HUES48 (cell line): ENCODE measurements at regions not wholly inside any gene's neighbourhood (a gene's known extent, or its start where the extent isn't known, plus 50 kb on each side); places are given as distances from the start of the nearest gene placed in this dataset.

Experiments
- H3K27ac ChIP-seq: one replicate; pipeline ENCODE4 v1.7.0; 2013; ENCODE audit warnings: low read depth, low read length, inconsistent platforms
- H3K27me3 ChIP-seq: 2 replicates; pipeline ENCODE4 v1.6.1; 2013; ENCODE audit warnings: mild to moderate bottlenecking, low read length; ENCODE audit not compliant: control insufficient read depth, insufficient read depth
- H3K36me3 ChIP-seq: 2 replicates; pipeline ENCODE4 v1.6.1; 2013; ENCODE audit warnings: low read length; ENCODE audit not compliant: control insufficient read depth, insufficient read depth
- H3K4me1 ChIP-seq: 2 replicates; pipeline ENCODE4 v1.6.1; 2013; ENCODE audit warnings: mild to moderate bottlenecking, low read length; ENCODE audit not compliant: control insufficient read depth, insufficient read depth
- H3K4me3 ChIP-seq: 2 replicates; pipeline ENCODE4 v1.5.1; 2013; ENCODE audit warnings: mild to moderate bottlenecking, low read depth, low read length
- H3K9ac ChIP-seq: 2 replicates; pipeline ENCODE4 v1.6.1; 2013; ENCODE audit warnings: mild to moderate bottlenecking, low read depth, low read length, moderate library complexity
- H3K9me3 ChIP-seq: 2 replicates; pipeline ENCODE4 v1.6.1; 2013; ENCODE audit warnings: low read length; ENCODE audit not compliant: control insufficient read depth, insufficient read depth

DNA sequence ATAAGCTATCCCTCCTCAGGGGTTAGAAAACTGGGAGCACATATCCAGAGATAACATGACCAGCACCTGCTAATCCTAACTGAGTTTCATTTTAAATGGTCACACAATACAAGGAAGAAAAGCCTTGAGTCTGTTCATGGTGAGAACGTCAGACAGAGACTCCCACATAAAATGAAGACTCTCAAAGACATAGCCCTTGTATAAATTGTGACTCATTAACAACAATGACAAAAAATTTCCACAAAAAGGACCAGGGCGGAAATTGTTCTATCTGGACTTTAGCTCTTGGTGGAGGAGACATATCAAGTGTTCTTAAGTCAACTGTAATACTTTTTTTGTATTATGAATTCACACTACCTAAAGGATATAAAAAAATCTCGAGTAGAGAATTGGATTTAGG lies 313.7 kb upstream of the DCN start:
- Histone ChIP-seq H3K4me1 (no peaks in the 10 kb centered on the region), H3K27ac (no peak overlapping the region), H3K9me3 (no peaks in the 10 kb centered on the region), H3K9ac (no peak overlapping the region), H3K36me3 (no peaks in the 10 kb centered on the region), H3K27me3 (no peaks in the 10 kb centered on the region), H3K4me3 (no peak overlapping the region)

GRCh38 chr12:91493308-91493707 lies 310.7 kb upstream of the DCN start:
- no peaks in the 10 kb centered on the region for H3K36me3 ChIP-seq

GRCh38 chr12:91492648-91493047 lies 310.0 kb upstream of the DCN start:
- no peaks in the 10 kb centered on the region for H3K27me3 ChIP-seq
- no peak overlapping the region for H3K27ac ChIP-seq
- no peak overlapping the region for H3K4me3 ChIP-seq
- H3K36me3 ChIP-seq, result no peaks in the 10 kb centered on the region
- H3K9me3 ChIP-seq, result no peaks in the 10 kb centered on the region
- H3K9ac ChIP-seq, result no peak overlapping the region
- H3K4me1 ChIP-seq, result no peaks in the 10 kb centered on the region

More at GRCh38 chr12:91493308-91493707, 310.7 kb upstream of the DCN start:
- Histone ChIP-seq H3K9me3 (no peaks in the 10 kb centered on the region), H3K4me1 (no peaks in the 10 kb centered on the region), H3K27ac (no peak overlapping the region), H3K9ac (no peak overlapping the region), H3K27me3 (no peaks in the 10 kb centered on the region), H3K4me3 (no peak overlapping the region)

DNA sequence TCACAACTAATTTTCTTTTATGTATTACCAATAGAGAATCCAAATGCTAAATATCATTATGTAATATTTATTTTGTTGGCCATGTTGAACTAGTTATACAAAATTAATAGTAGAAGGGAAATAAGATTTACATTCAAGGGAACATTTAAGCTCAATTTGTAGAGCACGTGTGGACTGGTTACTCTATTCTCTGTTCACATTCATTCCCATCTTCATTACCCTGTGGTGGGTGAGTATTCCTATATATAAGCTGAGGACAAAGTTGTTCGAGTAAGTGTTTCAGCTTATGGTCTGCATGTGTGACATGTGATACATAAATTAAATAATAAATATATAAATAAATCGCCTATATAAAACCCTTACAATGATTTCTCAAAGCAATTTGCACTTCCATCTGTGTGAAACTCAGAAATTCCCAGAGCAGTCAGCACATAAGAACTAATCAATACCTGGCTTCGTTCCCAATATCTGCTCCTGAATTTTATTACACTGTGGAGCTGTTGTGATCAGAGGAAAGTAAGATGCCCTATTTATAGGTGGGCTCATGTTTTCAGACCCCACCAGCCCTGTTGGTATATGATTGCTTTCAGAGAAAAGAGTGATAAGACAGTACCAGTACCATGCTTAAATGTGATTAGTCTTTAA lies 308.2 kb upstream of the DCN start:
- H3K9ac ChIP-seq, result no peak overlapping the region
- no peaks in the 10 kb centered on the region for H3K36me3 ChIP-seq
- H3K9me3 ChIP-seq, result no peaks in the 10 kb centered on the region
- no peak overlapping the region for H3K27ac ChIP-seq
- no peaks in the 10 kb centered on the region for H3K27me3 ChIP-seq
- no peaks in the 10 kb centered on the region for H3K4me1 ChIP-seq
- no peak overlapping the region for H3K4me3 ChIP-seq

DNA sequence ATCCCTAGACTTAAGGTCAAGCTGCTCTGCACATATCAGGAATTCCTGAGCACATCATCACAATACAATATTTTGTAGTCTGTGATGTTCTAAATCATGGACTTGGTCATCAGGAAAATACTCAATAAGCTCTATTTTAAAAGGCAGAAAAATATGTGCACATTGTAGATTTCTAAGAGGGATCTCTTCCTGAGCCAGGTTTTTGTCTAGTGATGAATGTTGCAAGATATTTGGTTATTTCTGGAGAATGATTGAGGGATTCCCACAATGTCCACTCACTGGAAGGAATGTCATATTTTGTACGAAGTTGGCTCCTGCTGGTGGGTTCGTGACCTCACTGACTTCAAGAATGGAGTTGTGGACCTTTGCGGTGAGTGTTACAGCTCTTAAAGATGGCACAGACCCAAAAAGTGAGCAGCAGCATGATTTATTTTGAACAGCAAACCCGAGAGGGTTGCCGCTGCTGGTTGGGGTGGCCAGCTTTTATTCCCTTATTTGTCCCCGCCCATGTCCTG lies 300.9 kb upstream of the DCN start:
- H3K36me3 ChIP-seq, result no peaks in the 10 kb centered on the region
- H3K4me3 ChIP-seq, result no peak overlapping the region
- H3K9ac ChIP-seq, result no peak overlapping the region
- no peak overlapping the region for H3K27ac ChIP-seq
- H3K27me3 ChIP-seq, result no peaks in the 10 kb centered on the region
- no peaks in the 10 kb centered on the region for H3K4me1 ChIP-seq
- no peaks in the 10 kb centered on the region for H3K9me3 ChIP-seq

- Histone ChIP-seq H3K36me3 (no peaks in the 10 kb centered on the region), H3K9ac (no peak overlapping the region), H3K27me3 (no peaks in the 10 kb centered on the region), H3K4me1 (no peaks in the 10 kb centered on the region), H3K27ac (no peak overlapping the region), H3K4me3 (no peak overlapping the region), H3K9me3 (no peaks in the 10 kb centered on the region)
Observed at GRCh38 chr12:91482231-91482630, 299.6 kb upstream of the DCN start.

DNA sequence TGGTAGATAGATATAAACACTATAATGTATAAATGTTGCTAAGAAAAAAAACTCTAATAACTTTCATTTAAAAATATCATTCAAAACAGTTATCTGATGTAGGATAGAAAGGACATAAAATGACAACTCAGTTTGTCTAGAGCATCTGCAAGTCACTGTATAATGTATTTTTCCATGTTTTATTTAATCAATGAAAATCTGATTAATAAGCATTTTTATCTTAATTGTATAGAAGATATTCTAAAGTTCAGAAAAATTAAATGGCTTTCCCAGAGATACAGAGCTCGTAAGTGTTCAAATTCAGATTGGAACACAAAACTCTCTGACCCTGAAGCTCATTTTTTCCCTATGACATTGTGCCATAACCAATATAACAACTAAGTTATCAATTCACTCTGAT lies 295.9 kb upstream of the DCN start:
- no peaks in the 10 kb centered on the region for H3K4me1 ChIP-seq
- no peaks in the 10 kb centered on the region for H3K9me3 ChIP-seq
- no peaks in the 10 kb centered on the region for H3K27me3 ChIP-seq
- H3K36me3 ChIP-seq, result no peaks in the 10 kb centered on the region
- no peak overlapping the region for H3K27ac ChIP-seq
- H3K4me3 ChIP-seq, result no peak overlapping the region
- no peak overlapping the region for H3K9ac ChIP-seq

DNA sequence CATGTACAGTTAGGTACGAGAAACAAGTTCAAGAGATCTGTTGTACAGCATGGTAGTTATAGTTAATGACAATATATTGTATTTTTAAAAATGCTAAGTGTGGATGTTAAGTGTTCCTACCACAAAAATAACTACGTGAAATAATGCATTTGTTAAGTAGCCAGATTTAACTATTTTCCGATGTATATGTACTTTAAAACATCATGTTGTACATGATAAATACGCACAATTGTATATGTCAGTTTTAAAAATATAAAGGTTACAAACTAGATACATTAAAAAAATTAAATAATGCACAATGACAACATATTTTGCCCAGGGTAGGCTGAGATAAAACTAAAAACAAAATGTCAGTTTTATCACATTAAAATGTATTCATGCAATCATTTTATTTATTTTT lies 285.1 kb upstream of the DCN start:
- Histone ChIP-seq H3K9me3 (no peaks in the 10 kb centered on the region), H3K27ac (no peak overlapping the region), H3K36me3 (no peaks in the 10 kb centered on the region), H3K9ac (no peak overlapping the region), H3K4me1 (no peaks in the 10 kb centered on the region), H3K27me3 (no peaks in the 10 kb centered on the region), H3K4me3 (no peak overlapping the region)

DNA sequence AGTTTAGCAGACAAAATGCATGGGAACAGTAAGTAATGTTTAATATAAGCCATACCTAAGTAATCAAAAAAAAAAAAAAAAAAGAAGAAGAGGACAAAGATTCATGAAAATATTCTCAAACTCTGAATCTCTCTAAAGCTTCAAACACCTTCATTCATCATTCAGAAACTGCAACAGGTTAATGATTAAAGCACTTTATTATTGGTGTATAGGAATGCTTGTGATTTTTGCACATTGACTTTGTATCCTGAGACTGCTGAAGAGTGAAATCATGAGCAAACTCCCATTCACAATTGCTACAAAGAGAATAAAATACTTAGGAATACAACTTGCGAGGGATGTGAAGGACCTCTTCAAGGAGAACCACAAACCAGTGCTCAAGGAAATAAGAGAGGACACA lies 278.4 kb upstream of the DCN start:
- H3K36me3 ChIP-seq, result no peaks in the 10 kb centered on the region
- H3K9me3 ChIP-seq, result no peaks in the 10 kb centered on the region
- no peak overlapping the region for H3K27ac ChIP-seq
- H3K27me3 ChIP-seq, result no peaks in the 10 kb centered on the region
- H3K4me1 ChIP-seq, result no peaks in the 10 kb centered on the region
- no peak overlapping the region for H3K9ac ChIP-seq
- no peak overlapping the region for H3K4me3 ChIP-seq

- H3K36me3 ChIP-seq, result no peaks in the 10 kb centered on the region
- H3K9ac ChIP-seq, result no peak overlapping the region
- no peaks in the 10 kb centered on the region for H3K4me1 ChIP-seq
- no peaks in the 10 kb centered on the region for H3K27me3 ChIP-seq
- no peaks in the 10 kb centered on the region for H3K9me3 ChIP-seq
- no peak overlapping the region for H3K4me3 ChIP-seq
- no peak overlapping the region for H3K27ac ChIP-seq
Observed at GRCh38 chr12:91460469-91460868, 277.9 kb upstream of the DCN start.

- Histone ChIP-seq H3K27ac (no peak overlapping the region), H3K36me3 (no peaks in the 10 kb centered on the region), H3K4me1 (no peaks in the 10 kb centered on the region), H3K9ac (no peak overlapping the region), H3K27me3 (no peaks in the 10 kb centered on the region), H3K4me3 (no peak overlapping the region), H3K9me3 (no peaks in the 10 kb centered on the region)
Observed at GRCh38 chr12:91455321-91455720, 272.7 kb upstream of the DCN start.
